ENCODE measurements at regions not wholly inside any gene's neighbourhood (a gene's known extent, or its start where the extent isn't known, plus 50 kb on each side); places are given as distances from the start of the nearest gene placed in this dataset.
"Not testable (repeated sequence)": the region's sequence is repeated elsewhere in the genome, so short reads cannot be mapped to it uniquely, and the experiment has no call there.

DNA sequence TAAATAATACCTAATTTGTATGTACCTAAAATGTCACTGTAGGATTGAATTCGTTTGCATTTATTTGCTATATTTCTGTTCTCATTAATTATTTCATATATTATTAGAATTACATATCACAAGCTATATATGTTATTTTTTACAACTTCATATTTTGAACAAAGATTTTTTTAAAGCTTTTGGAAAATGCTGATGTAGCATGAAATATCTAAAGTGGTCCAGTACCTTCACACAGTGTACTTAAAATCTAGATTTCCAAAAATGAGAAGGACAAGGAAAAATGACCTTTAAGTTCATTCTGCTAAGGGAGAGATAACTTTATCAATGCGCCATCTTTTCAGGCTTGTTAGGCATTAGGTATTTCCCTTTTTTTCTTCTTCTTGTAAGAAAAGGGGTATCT lies 71.8 kb downstream of the LARP7 start:
- DNase-seq (ENCODE audit: low spot score) = no peak

DNA sequence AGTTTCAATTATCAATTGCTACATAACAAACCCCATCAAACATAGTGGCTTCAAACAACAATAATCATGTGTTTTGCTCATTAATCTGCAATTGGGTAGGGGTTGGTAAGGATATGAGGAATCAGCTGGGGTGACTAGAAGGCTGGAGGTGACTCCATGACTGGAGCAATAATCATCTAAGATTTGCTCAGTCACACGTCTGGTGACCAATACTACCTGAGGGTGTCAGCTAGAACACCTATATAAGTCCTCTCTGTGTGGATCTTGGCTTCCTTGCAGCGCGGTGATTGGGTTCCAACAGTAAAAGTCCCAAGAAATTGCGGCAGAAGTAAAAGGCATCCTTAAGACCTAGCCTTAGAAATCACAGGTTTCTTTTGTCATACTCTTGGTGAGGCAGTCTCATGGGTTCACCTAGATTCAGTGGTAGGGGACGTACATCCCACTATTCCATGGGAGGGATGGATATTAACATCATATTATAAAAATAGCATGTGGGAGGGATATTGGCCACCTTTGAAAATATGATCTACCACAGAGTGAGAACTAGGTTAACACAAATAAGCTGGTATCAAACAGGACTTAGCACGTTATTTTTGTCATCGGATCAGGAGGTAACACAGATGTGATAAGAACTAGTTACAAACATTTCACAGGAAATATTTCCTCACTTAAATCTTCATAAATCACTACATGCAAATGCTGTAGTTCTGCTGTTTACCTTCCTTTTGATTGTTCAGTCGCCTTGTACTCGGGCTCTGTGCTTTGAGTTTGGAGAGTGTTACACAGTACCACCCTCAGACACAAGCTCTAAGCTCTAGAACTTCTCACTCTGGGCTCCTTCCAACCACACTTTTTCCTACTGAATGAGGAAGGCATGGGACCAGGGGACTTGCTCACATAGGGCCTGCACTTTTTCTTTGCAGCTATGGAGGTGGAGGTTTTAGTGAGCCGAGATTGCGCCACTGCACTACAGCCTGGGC lies 78.3 kb downstream of the LARP7 start:
- no peak for DNase-seq (ENCODE audit: low spot score)

DNA sequence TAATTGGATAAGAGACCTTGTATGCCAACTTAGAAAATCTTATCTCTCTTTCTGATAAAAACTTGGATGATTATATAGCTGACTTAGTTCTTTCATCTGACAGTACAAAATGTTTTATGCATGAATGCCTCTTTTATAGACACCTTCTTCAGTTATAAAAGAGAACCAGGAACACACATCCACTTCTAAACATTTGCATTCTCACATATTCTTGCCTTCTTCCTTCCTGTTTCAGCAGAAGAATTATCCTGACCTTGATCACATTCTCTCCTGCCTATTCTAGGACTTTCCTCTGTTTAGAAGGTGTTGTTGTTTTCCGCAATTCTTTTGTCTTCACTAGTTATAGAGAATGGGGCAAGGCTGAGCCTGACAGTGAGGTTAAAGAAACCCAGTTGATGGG lies 80.9 kb downstream of the LARP7 start:
- no peak for DNase-seq (ENCODE audit: low spot score)

DNA sequence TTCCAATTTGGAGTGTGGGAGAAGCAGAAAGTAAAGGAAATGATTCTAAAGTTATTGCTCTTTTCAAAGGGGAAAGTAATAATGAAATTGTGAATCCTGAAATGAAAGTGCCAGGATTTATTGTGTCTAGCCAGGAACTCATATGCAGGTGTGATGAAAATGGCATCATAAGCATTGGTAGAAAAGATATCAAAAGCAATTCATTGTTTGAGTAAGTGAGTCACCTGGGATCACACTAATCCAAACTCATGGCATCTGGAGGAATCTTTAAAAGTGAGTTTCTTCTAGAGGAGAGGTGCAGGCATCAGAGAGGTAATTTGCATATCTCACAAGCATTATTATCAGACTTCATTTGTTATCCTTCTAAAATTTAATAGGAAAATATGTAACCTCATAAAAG lies 84.7 kb downstream of the LARP7 start:
- DNase-seq (ENCODE audit: low spot score) = no peak

DNA sequence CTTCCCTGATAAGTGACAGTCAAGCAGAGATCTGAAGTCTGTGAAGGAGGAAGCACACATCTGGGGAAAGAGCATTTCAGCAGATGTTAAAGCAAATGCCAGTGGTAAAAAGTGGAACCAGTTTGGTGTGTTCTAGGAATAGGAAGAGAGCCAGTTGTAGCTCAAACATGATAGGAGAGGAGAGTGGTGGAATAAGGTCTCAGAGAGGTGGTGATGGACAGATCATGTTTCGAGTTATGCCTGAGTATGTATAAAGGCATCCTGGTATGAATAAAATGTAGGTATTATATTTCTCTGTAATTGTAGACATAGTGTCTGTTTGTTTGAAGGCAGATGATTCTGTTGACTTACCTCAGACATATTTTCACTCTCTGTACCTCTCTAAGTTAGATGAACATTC lies 89.1 kb downstream of the LARP7 start:
- no peak for DNase-seq (ENCODE audit: low spot score)

DNA sequence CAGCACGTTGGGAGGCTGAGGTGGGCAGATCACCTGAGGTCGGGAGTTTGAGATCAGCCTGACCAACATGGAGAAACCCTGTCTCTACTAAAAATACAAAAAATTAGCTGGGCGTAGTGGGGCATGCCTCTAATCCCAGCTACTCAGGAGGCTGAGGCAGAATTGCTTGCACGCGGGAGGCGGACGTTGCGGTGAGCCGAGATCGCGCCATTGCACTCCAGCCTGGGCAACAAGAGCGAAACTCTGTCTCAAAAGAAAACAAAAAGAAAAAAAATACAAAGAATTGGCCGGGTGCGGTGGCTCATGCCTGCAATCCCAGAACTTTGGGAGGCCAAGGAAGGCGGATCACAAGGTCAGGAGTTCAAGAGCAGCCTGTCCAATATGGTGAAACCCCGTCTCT lies 90.8 kb downstream of the LARP7 start:
- DNase-seq (ENCODE audit: low spot score) = not testable (repeated sequence)

DNA sequence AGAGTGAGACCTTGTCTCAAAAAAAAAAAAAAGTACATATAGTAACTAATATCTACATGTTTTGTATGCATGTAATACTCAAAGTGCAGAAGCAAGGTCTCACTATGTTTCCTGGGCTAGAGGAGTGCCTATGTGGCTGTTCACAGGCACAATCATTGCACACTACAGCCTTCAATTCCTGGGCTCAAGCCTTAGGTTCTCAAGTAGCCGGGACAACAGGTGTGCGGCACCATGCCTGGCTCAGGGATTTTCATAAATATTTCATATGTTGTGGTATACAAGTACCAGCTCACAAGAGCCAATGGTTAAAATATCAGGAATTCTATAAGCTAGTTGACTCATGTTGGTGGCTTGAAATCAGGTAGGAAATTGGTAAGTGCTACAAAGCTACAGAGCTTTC lies 94.8 kb downstream of the LARP7 start:
- DNase-seq (ENCODE audit: low spot score) = no peak

DNA sequence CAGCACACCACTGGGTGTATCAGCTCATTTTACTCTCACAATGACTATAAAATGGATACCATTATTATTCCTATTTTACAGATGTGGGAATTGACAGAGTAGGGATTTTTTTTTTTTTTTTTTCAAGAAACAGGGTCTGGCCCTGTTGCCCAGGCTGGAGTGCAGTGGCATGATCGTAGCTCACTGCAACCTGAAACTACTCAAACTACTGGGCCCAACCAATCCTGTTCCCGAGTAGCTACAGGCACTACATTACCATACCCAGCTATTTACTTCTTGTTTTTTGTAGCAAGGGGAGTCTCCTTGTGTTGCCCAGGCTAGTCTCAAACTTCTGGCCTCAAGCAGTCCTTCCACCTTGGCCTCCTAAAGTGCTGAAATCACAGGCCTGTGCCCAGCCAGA lies 95.2 kb downstream of the LARP7 start:
- no peak for DNase-seq (ENCODE audit: low spot score)

DNA sequence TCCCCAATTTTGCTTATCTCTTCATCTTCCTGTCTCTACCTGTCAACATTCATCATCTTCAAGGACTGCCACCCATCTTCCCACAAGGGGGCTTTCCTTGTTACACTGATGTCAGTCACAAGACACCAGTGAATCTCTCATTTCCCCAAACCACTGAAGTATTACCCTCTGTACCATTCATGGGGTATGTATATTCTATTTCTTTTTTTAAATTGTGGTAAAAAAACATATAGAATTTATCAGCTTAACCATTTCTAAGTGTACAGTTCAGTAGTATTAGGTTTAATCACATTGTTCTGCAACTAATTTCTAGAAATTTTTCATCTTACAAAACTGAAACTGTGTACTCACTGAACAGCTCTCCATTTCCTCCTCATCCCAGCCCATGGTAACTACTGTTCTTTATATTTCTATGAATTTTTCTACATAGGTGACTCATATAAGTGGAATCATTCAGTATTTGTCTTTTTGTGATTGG lies 98.6 kb downstream of the LARP7 start:
- no peak for DNase-seq (ENCODE audit: low spot score)

DNA sequence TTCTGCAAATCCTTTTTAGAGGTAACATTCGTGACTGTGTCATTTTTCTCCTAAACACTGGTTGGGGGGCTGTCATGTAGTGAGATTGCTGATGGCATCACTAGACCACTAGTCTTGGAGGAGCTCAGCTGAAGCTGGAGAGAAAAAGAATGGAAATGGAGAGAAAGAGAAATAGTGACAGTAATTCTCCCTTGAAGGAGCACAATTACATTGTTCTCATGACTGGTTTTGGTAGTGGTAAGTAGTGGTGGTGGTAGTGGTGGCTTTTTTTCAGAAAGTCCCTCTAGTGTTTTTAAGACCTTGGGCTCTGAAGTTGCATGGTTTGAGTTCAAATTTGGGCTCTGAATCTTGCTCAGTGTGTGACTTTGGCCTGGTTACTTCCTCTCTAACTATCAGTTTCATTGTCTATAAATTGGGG lies 99.8 kb downstream of the LARP7 start:
- no peak for DNase-seq (ENCODE audit: low spot score)

DNA sequence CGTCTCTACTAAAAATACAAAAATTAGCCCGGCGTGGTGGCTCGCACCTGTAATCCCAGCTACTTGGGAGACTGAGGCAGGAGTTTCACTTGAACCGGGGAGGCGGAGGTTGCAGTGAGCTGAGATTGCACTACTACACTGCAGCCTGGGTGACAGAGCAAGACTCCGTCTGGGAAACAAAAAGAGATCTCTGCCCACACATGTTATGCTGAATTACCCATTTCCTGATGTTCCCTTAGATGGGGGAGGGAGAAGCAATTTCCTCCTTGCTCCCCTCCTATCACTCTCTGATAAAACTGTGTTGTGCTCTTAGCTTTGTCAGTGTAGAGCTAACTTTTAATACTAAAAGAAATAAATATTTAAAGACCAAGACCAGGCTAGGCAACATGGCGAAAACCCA lies 102.5 kb downstream of the LARP7 start:
- DNase-seq (ENCODE audit: low spot score) = no peak

DNA sequence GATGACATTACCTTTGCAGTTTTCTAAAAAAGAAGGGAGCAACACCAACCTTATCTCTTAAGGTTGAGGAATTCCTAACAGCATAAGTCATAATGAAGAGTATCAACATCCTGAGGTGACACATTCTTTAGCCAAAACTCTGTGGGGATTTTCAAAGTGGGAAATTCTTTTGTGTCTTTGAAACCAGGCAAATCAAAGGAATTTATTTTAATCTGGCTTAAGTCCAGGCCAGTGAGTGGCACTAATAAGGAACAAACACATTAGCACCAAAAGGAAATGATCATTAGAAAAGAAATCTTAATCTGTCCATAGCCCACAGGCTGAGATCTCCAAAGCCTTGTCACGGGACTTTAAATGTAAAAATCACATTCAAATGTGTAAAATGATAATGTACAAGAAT lies 110.1 kb downstream of the LARP7 start:
- no peak for DNase-seq (ENCODE audit: low spot score)

DNA sequence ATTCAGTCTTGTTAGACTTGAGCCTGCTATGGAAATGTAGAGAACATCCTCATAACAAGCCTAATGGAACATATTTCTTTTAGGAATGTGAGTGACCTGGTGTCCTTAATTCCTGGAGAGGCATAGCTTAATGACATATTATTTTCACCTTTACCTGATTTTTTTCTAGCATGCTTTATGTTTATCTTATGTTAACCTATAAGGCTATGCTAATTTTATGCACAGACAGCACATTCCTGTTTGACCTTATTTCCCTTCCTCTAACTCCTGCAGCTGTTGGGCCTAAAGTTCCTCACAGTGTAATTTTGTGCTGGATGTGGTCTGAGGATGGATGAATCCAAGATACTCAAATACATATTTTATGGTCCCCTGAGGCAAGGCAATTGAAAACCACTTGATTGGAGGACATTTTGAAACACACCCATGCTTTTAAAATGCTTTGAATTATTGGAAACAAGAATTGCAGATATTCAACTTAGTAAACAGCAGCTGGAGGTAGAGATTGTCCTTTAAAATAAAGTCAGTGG lies 111.5 kb downstream of the LARP7 start:
- DNase-seq (ENCODE audit: low spot score) = no peak

DNA sequence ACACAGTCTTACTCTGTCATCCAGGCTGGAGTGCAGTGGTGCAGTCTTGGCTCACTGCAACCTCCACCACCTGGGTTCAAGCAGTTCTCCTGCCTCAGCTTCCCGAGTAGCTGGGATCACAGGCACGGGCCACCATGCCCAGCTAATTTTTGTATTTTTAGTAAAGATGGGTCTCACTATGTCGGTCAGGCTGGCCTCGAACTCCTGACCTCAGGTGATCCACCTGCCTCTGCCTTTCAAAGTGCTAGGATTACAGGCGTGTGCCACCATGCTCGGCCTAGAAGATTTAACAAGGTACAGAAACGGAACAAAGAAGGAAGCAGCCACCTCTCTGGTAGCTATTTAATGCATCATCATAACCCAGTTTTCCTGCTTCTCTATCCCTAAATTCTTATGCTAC lies 113.8 kb downstream of the LARP7 start:
- not testable (repeated sequence) for DNase-seq (ENCODE audit: low spot score)

DNA sequence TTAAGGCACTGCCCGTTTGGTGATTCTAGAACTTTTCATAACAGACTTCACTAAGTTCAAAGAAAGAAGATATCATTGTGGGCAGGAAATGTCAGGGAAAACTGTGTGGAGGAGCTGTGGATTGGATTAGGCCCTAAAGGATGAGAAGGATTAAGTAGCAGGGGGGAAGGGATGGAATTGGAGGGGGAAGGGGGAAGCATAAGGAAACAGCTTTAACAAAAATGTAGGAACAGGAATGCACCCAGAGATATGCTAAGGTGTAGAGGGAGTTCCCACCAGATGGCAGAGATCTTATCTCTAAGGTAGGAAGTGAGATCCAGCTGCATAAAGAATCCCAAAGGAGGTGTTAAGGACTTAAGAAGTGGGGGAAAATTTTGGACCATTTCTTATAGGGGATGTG lies 114.5 kb downstream of the LARP7 start:
- DNase-seq (ENCODE audit: low spot score) = no peak

DNA sequence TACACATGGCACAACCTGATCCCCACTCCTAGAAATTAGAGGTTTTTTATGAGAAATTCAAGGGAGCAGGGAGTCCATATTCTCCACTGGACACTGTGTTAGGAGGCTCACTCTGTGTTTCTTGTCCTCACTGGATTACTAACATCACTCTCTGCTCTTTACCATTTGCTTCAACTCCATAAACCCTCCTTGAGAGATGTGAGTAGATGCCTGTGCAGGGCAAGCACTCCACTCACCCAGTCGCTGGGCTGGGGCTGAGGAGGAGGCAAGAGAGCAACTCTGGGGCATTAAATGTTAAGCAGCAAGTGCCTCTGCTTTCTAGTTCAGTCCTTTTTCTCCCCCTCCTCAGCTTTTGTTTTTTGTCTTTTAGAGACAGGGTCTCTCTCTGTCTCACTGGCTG lies 115.1 kb downstream of the LARP7 start:
- DNase-seq (ENCODE audit: low spot score) = no peak

DNA sequence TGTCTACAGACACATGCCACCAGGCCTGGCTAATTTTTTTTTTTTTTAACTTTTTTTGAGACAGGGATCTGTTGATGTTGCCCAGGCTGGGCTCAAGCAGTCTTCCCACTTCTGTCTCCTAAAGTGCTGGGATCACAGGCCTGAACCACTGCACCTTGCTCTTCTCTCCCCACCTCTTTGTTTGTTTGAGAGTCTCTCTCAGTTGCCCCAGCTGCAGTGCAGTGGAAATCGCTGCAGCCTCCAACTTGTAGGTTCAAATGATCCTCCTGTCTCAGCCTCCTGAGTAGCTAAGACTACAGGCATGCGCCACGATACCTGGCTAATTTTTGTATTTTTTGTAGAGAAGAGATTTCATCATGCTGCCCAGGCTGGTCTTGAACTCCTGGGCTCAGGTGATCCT lies 115.6 kb downstream of the LARP7 start:
- DNase-seq (ENCODE audit: low spot score) = no peak

DNA sequence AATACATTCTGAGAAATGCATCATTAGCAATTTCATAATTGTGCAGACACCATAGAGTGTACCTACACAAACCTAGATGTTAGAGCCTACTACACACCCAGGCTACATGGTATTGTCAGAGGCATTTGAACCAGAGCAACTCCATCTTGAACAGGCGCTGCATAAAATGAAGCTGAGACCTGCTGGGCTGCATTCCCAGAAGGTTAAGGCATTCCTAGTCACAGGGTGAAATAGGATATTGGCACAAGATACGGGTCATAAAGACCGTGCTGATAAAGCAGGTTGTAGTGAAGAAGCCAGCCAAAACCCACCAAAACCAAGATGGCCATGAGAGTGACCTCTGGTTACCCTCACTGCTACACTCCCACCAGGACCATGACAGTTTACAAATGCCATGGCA lies 116.4 kb downstream of the LARP7 start:
- no peak for DNase-seq (ENCODE audit: low spot score)

DNA sequence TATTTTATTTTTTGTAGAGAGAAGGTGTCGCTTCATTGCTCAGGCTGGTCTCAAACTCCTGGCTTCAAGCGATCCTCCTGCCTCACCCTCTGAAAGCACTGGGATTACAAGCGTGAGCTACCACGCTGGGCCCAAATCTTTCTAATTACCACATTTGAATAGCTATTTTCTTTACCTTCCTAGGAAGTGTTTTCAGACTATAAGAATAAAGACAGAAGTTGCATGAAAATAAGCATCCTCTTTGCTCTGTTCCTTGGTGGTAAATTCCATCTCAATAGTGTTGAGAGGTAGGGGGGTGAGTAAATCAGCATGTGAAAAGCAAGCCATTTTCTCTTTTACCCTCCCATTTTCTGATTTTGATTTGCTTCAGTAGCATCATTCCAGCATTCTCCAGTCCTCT lies 122.4 kb downstream of the LARP7 start:
- DNase-seq (ENCODE audit: low spot score) = no peak

DNA sequence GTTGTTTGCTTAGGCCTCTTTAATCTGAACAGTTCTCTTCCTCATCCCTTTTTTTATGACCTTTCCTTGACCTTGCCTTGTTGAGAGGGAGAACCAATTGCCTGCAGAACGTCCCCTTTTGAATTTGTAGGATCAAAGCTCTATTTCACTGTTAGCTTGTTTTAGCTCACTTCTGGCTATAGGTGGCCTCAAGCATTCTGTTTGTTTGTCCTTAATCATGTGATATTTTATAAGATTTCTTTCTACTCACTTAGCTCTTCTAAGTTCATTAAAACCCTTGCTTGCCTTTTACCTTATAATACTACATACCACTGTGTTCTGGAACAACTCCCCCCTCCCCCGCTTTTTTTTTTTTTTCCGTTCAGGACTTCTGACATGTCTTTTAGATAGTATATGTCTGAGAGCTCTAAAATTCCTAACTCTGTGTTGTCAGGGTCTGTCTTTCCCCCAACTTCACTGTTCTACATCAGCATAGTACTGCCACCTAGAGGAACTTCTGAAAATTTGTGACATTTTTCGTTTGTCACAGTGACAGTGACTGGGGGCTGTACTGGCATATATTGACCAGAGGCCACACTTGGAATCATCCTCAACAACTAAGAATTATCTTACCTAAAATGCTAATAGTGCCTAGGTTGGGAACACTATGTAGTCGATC lies 128.5 kb downstream of the LARP7 start:
- DNase-seq (ENCODE audit: low spot score) = peak; percentile 18

DNA sequence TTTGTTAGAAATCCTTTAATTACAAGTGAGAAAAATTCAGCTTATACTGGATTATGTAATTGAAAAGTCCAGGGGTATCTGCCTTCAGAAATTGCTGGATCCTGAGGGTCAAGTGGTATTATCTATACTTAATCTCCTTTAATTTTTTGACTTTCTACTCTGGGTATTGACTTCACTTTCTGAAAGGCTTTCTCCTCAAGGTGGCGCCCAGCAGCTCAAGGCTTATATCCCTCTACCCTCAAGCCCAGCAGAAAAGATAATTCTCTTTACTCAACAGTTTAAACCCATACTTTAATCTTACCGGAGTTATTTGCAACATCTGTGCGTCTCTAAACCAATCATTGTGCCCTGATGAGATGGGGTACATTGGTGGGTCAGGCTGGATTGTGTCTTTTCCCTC lies 129.5 kb downstream of the LARP7 start:
- peak; percentile 30 for DNase-seq (ENCODE audit: low spot score)

DNA sequence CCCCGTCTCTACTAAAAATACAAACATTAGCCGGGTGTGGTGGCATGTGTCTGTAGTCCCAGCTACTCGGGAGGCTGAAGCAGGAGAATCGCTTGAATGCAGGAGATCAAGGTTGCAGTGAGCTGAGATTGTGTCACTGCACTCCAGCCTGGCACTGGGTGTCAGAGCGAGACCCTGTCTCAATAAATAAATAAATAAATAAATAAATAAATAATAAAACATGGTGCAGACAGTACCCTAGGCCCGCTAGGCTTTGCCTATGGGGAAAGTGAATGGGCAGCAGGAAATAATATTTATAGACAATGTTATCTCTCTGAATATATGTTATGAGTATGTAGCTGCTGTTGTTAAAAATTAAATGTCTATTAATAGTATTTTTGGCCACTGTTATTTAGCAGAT lies 130.4 kb downstream of the LARP7 start:
- no peak for DNase-seq (ENCODE audit: low spot score)

DNA sequence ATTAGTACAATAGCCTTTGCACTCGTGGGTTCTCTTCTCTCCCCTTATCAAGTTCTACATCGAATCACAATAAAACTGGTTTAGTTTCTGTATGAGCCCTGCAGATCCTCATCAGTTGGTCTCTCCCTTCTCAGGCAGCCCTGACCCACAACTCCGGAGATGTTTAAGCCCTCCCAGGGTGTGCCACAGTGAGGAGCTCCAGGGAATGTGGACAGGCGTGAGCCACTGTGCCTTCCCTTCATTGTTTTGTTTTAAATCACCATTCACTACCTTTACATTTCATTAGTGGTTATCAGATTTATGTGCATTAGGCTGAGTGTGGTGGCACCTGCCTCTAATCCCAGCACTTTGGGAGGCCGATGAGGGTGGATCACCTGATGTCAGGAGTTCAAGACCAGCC lies 133.2 kb downstream of the LARP7 start:
- no peak for DNase-seq (ENCODE audit: low spot score)

Measured in HT-29 (cell line).